ENCODE measurements at regions not wholly inside any gene's neighbourhood (a gene's known extent, or its start where the extent isn't known, plus 50 kb on each side); places are given as distances from the start of the nearest gene placed in this dataset.
A peak's percentile ranks its signal among the peaks of the same experiment; 100 is the strongest.
"Not testable (repeated sequence)": the region's sequence is repeated elsewhere in the genome, so short reads cannot be mapped to it uniquely, and the experiment has no call there.

DNA sequence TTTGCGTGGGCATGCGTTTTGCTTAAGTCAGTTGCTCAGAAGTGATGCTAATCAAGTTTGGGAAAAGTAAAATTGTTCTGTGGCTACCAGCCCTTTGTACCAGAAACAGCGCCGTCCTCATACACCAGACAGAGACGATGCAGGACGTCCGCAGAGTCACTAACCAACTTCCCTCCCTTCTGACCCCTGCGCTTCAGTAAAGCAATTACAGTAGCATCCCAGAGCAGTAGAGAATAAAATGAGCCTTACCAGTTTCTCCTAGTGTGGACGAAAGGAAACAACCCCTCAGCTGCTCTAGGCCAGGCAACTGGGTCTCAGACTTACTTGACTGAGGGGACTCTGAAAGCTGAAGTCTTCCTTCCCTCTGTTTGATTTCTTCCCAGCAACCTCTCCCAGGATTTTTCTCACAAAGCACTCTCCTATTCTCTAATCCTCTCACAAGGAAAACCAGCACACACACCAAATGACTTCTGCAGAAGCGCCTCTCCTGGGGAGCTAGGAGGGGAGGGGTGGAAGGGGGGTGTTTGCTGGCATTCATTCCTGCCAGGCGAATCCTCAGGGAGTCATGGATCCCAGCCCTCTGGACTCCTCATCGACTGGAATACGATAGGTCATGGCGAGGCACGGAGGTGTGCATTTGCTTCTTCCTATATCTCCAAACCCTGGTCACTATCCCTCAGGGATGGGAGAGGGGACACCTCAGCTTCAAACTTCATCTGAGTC, 56.0 kb upstream of the MID1 start:
- DNase-seq (ENCODE audit: low spot score): no peak

DNA sequence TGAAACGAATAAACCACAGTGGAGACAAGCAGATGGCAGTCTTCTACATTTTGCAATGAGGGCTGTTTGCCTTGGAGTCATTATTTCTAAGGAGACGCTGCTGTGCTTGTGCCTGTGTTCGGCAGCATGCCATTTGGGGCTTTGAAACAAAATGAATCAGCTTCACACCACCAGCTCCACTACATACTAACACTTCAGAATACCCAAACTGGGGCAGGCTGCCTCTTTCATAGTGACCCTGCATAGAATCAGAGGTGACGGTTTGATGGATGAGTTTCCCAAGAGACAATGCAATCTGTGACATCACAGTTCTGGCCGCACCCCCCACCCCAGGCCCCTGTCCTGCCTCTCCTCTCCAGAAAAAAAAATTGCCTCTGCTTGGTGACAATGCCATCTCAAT, 57.1 kb upstream of the MID1 start:
- no peak for DNase-seq (ENCODE audit: low spot score)

DNA sequence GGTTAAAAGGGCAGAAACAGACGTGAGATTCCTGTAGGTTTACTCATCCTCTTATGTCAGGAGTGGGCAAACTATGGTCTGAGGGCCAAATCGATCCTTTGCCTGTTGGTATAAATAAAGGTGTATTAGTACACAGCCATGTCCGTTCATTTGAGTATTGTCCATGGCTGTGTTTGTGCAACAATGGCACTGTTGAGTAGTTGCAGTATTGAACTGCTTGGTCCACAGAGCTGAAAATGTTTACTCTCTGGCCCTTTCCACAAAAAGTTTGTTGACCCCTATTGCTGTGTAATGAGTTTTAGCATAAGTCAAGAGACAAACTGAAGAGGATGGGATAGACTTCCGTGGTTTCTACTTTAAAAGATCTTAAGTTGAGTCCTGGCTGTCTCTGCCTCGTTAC, 59.0 kb upstream of the MID1 start:
- DNase-seq (ENCODE audit: low spot score): no peak

DNA sequence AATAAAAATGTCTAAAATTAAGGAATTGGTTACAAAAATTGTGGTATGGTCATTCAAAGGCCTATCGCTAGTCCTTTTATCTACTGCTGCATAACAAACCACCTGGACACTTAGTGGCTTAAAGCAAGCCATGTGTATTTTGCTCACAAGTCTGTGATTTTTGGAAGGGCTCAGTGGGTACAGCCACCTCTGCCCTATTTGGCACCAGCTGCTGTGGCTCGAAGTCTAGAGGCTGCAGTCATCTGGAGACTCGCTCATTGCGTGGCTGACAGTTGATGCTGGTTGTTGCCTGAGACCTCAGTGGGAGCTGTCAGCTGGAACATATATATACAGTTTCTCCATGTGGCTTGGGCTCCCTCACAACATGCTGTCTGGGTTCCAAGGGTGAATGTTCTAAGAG, 60.8 kb upstream of the MID1 start:
- no peak for DNase-seq (ENCODE audit: low spot score)

DNA sequence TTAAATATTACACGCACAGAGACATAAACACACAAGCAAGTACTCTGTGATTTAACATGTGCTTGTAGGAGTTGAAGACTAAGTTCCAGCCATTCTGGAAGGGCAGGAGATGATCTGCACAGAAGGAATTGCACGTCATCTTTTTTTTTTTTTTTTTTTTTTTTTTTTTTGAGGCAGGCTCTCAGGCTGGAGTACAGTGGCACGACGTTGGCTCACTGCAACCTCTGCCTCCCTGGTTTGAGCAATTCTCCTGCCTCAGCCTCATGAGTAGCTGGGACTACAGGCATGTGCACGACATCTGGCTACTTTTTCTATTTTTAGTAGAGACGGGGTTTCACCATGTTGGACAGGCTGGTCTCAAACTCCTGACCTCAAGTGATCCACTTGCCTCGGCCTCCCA, 63.2 kb upstream of the MID1 start:
- not testable (repeated sequence) for DNase-seq (ENCODE audit: low spot score)

DNA sequence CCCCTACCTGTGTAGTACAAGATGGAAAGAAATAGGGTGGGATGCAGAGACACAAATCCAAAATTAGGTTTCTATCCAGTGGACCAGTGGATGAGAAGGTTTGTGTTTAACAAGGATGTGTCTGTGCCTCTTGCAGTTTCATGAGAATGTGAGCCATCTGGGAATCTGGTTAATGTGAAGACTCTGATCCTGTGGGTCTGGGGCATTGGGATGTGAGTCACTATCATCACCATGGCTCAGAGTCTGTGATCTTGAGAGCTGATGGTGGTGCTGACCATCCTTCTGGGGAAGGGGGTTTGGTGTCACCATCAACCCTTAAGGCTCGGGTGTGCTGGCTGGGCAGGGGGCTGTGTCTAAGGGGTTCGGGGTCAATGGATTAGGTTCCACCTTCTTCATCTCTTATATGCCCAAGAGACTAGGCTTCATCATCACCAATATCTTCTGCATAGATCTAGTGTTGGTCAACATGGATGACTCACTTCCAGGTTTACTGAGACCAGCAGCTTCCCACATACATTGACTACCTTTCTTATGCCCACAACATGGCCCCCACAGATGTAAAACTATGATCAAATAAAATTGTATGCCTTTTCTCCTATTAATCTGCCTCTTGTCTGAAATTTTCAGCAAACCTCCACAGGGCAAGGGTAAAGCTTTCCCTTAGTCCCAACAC, 65.7 kb upstream of the MID1 start:
- no peak for DNase-seq (ENCODE audit: low spot score)

DNA sequence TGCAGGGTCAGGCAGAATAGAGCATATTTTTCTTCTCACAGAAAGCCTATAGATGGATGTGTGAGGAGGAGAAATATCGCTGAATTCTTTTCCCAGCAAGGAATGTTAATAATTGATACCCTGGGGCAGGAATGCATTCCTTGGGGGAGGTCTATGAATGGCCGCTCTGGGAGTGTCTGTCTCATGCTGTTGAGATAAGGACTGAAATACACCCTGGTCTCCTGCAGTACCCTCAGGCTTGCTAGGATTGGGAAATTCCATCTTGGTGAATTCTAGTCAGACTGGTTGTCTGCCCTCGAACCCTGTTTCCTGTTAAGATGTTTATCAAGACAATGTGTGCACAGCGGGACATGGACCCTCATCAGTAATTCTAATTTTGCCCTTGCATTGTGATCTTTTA, 71.4 kb upstream of the MID1 start:
- not testable (repeated sequence) for DNase-seq (ENCODE audit: low spot score)

DNA sequence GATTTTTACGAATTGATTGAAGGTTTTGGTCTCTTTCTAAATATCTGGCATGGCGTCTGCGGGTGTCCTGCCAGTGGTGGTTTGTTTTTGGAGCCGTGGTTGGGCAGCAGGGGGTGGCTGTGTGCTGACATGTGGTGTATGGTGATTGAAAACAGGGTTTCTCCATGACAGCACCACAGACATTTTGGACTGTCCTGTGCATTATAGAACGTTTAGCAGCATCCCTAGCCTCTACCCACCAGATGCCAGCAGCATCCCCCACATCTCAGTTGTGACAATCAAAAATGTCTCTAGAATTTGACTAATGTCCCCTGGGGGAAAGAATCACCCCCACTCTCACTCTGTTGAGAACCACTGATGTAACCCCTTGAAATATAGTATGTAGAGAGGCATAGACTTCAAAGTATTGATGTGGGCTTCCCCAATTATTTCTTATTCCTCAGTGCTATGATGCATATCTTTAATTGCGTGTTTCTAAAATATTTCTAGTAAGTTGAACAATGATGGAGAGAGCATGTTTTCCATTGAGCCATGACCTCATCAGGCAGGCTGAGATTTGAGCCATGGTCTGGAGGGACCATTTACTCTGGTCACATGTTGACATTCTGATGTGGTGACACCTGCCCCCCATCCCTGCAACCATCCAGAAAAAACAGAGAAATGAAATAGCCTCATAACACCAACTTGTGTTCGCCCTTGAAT, 77.4 kb upstream of the MID1 start:
- DNase-seq (ENCODE audit: low spot score): no peak

DNA sequence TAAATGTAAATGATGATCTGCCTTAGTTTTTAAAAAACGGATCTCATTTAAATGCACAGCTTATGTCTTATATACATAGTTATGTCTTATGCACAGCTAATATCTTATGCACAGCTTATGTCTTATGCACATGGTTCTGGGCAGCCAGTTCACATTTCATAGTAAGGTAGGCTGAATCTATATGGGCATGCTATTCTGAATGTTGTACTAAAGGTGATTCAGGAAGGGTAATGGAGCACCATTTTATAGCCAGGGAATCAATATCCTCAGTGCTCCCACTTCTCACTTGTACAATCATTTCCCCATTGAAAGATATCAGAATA, 77.9 kb upstream of the MID1 start:
- no peak for DNase-seq (ENCODE audit: low spot score)

DNA sequence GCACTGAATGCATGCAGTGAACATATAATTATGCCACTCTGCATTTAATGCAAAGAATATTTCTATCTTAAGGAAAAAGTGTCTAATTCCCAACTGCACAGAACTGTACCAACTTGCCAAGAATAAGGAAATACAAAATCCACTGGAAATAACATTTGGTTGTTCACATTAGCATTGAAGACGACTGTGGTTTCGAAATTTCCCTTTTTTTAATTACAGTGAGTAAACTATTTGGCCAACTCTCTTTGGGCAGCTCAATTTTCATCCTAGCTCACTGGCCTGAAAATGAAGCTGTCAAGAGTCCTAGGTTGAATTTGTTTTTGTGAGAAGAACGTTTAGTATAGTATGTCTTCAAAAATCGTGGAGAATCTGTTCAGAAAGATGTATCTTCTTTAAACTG, 81.6 kb upstream of the MID1 start:
- DNase-seq (ENCODE audit: low spot score): no peak

DNA sequence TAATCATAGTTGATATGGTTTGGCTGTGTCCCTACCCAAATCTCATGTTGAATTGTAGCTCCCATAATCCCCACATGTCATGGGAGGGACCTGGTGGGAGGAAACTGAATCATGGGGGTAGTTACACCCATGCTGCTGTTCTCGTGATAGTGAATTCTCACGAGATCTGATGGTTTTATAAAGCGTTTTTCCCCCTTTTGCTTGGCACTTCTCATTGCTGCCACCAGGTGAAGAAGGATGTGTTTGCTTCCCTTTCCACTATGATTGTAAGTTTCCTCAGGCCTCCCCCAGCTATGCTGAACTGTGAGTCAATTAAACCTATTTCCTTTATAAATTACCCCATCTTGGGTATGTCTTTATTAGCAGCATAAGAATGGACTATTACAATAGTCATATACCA, 86.0 kb upstream of the MID1 start:
- not testable (repeated sequence) for DNase-seq (ENCODE audit: low spot score)

DNA sequence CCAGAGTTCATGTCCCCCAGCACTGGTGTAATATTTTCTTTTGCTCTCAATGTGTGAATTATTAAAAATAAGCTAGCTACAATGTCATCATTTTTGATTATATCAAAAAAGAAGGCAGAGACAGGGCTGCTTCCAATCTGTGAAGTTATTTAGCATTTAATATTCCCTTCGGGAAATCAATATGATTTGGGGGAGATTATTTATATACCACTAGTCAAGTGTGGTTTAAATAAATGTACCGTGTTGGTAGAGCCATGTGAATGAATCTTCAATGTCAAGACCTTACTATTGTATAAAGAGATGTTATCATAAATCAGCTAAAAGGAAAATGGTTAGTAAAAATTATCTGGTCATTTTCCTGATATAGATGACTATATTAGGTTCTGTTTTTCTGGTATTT, 87.4 kb upstream of the MID1 start:
- no peak for DNase-seq (ENCODE audit: low spot score)

DNA sequence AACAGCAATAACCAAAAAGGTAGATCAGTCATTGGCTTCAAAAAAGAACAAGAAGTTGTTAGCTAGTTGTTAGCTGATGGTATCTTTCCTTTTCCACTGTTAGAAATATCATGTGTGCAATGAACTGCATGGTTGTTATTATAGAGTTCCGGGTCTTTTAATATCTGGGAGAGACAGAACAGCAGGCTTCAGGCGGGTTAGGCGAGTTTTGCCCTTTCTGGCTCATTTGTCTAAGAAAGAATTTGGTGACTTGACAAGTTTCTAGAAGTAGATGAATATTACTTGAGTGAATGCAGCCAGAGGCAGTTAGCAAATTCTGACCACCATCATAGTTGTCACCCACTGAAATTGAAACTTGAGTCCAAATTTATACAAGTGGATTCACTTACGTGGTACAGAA, 88.9 kb upstream of the MID1 start:
- no peak for DNase-seq (ENCODE audit: low spot score)

DNA sequence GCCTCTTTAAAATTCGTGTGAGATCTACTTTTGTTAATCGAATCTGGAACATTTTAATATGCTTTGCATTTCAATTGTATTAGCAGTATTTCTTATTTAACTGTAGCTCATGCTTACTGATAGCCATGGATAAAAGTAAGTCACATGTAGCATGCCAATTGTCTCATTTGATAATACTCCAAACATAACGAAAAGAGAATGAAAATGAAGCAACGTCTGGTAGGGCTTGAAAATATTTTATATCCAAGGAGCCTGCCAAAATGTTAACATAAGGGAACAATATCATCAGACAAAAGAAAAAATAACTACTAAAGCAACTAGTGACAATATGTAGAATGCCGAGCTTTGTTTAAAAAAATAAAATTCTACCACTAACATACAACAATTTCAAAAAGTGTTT, 94.1 kb upstream of the MID1 start:
- no peak for DNase-seq (ENCODE audit: low spot score)

DNA sequence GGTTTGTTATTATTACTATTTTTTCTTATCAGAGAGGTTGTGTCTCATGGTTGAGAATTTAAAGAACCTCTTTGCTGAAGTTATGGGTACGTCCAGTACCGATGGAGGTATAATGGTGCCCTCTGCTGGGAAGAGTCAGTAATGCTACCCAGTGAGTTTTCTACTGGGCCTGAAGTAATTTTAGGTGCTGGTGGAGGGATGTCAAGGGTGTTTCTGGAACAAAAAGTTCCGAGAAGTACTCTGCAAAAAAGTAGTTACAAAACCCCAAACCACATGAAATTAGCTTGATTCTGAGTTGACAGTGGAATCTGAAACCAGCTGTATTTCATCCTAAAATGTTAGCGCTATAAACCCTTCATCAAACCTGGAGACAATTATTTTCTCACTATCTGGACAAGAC, 102.5 kb upstream of the MID1 start:
- peak; percentile 48 for DNase-seq (ENCODE audit: low spot score)

DNA sequence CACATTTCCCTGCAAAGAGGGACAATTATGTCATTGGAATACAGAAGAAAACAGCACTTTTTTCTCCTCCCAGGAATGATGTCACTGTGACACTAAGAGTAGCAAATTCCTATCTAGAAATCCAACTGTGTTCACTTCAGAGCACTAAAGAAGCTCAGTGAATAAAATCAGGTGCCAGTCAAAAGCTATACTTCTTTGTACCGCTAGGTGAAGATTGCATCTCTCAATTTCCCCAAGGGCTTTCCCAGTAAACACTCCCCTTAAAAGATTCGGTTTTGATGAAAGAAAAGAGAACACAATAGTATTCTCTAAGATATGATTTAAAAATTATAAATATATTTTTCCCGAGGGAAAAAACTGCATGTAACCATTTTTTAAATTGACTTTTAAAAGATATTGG, 104.7 kb upstream of the MID1 start:
- peak; percentile 11 for DNase-seq (ENCODE audit: low spot score)

DNA sequence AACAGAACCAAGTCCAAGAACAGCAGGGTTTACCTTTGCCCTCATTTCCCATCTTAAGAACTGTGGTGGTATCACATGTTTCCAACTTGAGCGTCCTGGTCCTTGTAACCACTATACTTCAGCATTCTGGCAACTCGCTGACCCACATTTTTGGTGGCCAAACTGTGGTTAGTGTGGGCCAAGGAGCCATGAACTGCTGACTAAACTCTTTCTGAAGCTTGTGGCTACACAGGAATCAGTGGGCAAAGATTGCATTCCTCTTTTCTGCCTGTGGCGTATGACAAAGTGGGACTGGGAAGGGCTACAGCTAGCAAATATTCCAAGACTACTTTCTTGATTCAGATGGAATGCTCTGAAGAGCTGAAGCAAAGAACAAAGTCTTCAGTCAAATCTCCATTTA, 106.3 kb upstream of the MID1 start:
- DNase-seq (ENCODE audit: low spot score): peak; percentile 68

DNA sequence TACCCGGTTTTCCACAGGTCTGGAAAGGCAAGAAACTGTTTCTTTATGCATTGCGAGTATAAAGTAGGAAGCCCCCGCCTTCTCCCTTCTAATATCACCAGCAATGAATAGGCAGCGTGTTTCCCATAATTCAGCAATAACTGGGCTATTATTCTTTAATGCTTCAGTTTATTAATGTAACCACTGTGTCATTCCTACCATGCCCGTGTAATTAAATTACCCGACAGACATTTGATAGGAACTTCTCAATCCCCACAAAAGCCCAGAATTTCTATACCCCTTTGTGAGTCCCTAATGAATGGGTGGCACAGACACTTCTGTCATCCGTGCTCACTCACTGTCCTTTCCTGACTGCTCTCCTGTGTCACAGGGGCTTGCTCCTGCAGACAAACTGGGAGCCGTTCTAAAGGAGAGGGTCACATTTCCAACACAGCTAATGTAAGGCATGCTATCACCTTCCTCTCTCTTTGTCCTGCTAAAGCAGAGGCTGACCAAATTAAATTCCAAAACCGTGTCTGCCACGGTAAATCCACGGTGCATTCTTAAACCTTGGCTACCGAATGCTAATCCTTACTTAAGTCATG, 108.5 kb upstream of the MID1 start:
- no peak for DNase-seq (ENCODE audit: low spot score)

DNA sequence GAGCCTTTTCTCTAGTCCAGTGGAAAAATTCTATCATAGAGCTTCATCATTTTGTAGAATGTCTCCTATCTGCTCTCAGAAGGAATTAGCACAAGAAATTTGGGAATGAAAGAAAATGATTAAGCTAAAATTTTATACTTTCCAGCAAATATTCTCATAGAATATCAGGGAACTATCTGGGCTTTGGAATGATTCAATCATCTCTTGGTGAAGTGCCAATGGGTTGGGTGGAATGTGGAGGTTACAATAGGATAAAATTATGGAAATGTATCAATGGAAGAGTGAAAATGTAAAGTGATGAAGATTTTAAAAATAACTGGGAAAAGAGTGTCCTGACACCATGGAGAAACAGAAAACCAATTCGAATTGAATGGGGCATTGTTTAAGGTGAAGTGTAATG, 119.0 kb upstream of the MID1 start:
- DNase-seq (ENCODE audit: low spot score): no peak

DNA sequence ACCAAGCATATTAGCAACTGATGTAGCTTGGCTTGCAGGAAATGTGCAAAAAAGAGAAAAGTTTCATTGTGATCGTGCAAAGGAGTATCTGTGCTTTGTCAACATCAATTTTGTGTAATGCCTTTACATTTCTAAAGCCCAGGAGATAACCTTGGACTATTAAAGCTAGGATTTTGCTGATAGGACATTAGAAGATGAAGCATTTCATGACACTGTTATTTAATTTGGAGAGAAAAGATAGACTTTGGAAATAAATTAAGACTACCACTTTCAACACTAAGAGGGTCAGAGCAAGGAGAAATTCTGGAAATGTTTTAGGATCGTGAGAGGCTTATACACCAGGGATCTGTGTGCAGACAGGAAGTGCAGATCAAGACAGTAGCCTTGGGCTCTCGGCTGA, 120.6 kb upstream of the MID1 start:
- no peak for DNase-seq (ENCODE audit: low spot score)

DNA sequence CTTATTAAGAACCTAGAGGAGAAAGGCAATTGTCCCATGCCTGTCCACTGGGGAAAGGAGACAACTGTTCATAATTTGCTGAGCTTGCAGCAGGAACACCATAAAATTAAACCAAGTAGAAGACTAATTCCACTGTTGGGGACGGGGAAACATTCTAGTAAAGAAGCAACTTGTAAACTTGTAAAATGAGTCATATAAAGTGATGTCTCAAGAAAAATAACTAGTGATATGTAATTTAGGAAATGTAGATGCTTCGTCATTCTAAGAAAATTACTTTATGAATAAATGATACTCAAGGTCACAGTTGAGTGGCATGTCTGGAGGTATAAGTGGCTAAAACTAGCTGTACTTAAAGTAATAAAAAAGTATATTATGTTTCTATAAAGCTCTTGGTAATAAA, 121.2 kb upstream of the MID1 start:
- no peak for DNase-seq (ENCODE audit: low spot score)

DNA sequence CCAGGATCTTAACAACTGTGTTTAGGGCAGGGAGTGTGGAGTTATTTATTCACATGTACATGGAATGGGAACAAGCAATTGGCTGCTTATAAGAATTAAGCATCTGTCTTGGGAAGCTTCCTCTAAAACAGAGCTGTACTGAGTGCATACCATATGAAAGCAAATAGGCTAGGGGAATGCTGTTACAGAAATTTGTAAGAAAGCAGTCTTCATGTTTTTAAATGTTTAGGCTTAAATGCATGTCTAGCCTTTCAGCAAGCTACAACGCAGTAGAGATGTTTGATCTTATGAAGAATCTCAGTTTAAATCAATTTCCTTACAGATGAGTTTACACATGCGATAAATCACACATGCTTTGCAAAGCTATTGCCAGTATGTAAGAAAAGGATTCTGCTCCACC, 123.1 kb upstream of the MID1 start:
- no peak for DNase-seq (ENCODE audit: low spot score)

DNA sequence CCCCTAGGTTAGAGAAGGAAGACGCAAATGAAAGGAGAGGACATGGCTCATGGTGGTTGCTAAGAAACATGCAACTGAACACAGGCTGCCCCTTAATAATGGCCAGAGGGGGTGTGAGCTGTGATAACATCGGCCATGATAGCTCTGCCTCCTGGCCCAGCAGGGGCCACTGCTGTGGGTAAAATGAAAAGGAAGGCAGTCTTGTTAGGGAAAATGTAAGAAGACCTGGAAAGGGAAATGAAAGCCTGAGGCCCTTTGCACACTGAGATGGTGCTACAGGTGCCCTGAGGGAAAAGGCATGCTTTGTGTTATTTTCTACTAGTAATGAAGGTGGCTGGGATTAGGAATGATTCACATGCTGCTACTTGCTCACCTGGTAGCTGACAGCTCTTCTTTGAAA, 123.6 kb upstream of the MID1 start:
- no peak for DNase-seq (ENCODE audit: low spot score)

Measured in A172 (cell line).